ENCODE measurements at regions not wholly inside any gene's neighbourhood (a gene's known extent, or its start where the extent isn't known, plus 50 kb on each side); places are given as distances from the start of the nearest gene placed in this dataset.

GRCh38 chr7:79529214-79529880 lies 75.9 kb upstream of the MAGI2 start:
- no peak for DNase-seq (ENCODE audit: low read depth in 2 of 2)
- no peak for TF ChIP-seq CTCF (IDR thresholded peaks at IDR 0.05; ENCODE audit: low read depth, low read length)
- no peak overlapping the region for H3K4me3 ChIP-seq (replicated peaks in 1 of 2; ENCODE audit: low read depth in 2 of 2, low read length in 2 of 2)

GRCh38 chr7:79528421-79528820 lies 75.0 kb upstream of the MAGI2 start:
- no peak for TF ChIP-seq CTCF (IDR thresholded peaks at IDR 0.05; ENCODE audit: low read depth, low read length)
- no peak for DNase-seq (ENCODE audit: low read depth in 2 of 2)
- H3K4me3 ChIP-seq (replicated peaks in 1 of 2; ENCODE audit: low read depth in 2 of 2, low read length in 2 of 2) = no peak overlapping the region

- no peak overlapping the region for H3K4me3 ChIP-seq (replicated peaks in 1 of 2; ENCODE audit: low read depth in 2 of 2, low read length in 2 of 2)
- DNase-seq (ENCODE audit: low read depth in 2 of 2) = no peak
- no peak for TF ChIP-seq CTCF (IDR thresholded peaks at IDR 0.05; ENCODE audit: low read depth, low read length)
These were observed 70.6 kb upstream of the MAGI2 start for GRCh38 chr7:79524048-79524447.

GRCh38 chr7:79523436-79523835 lies 70.0 kb upstream of the MAGI2 start:
- TF ChIP-seq CTCF (IDR thresholded peaks at IDR 0.05; ENCODE audit: low read depth, low read length) = no peak
- no peak overlapping the region for H3K4me3 ChIP-seq (replicated peaks in 1 of 2; ENCODE audit: low read depth in 2 of 2, low read length in 2 of 2)
- DNase-seq (ENCODE audit: low read depth in 2 of 2) = peak; percentile 21 to 72

- H3K4me3 ChIP-seq (replicated peaks in 1 of 2; ENCODE audit: low read depth in 2 of 2, low read length in 2 of 2) = no peak overlapping the region
- no peak for TF ChIP-seq CTCF (IDR thresholded peaks at IDR 0.05; ENCODE audit: low read depth, low read length)
- no peak for DNase-seq (ENCODE audit: low read depth in 2 of 2)
These were observed 67.1 kb upstream of the MAGI2 start for GRCh38 chr7:79520543-79520942.

- TF ChIP-seq CTCF (IDR thresholded peaks at IDR 0.05; ENCODE audit: low read depth, low read length) = no peak
- no peak overlapping the region for H3K4me3 ChIP-seq (replicated peaks in 1 of 2; ENCODE audit: low read depth in 2 of 2, low read length in 2 of 2)
- DNase-seq (ENCODE audit: low read depth in 2 of 2) = peak in 1 of 2 donors; percentile 23
These were observed 61.9 kb upstream of the MAGI2 start for GRCh38 chr7:79515358-79515757.

GRCh38 chr7:79513261-79513660 lies 59.8 kb upstream of the MAGI2 start:
- no peak for TF ChIP-seq CTCF (IDR thresholded peaks at IDR 0.05; ENCODE audit: low read depth, low read length)
- no peak overlapping the region for H3K4me3 ChIP-seq (replicated peaks in 1 of 2; ENCODE audit: low read depth in 2 of 2, low read length in 2 of 2)
- no peak for DNase-seq (ENCODE audit: low read depth in 2 of 2)

Data from cardiac fibroblast (primary cell).